KG1 (cell line): ENCODE measurements at regions not wholly inside any gene's neighbourhood (a gene's known extent, or its start where the extent isn't known, plus 50 kb on each side); places are given as distances from the start of the nearest gene placed in this dataset.
"Not testable (repeated sequence)": the region's sequence is repeated elsewhere in the genome, so short reads cannot be mapped to it uniquely, and the experiment has no call there.

ENCODE experiments used
- DNase-seq: peaks from one replicate; lab custom pipeline; 2025; lab: John Stamatoyannopoulos, UW

- no peak for DNase-seq
Observed at GRCh38 chr9:24652181-24652580, 106.5 kb upstream of the IZUMO3 start.

GRCh38 chr9:24628809-24629208 lies 83.1 kb upstream of the IZUMO3 start:
- not testable (repeated sequence) for DNase-seq

DNA sequence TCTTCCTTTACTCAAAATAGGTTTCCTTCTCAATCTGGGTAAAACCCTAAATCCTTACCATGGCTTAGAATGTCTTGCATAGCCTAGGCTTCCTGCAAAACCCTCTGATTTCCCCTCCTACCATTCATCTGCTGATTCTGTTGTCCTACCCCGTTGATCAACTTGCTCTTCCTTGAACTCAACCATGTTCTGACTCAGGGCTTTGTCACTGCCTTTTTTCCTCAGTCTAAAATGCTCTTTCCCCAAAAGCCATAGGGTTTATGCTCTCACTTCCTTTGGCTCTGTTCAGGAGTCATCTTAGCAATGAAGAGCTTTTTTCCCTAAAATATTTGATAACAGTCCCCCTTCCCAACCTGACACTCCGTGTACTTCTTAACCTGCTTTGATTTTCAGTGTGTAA lies 79.4 kb upstream of the IZUMO3 start:
- DNase-seq, result no peak

- DNase-seq, result no peak
Observed at GRCh38 chr9:24624481-24624880, 78.8 kb upstream of the IZUMO3 start.

DNA sequence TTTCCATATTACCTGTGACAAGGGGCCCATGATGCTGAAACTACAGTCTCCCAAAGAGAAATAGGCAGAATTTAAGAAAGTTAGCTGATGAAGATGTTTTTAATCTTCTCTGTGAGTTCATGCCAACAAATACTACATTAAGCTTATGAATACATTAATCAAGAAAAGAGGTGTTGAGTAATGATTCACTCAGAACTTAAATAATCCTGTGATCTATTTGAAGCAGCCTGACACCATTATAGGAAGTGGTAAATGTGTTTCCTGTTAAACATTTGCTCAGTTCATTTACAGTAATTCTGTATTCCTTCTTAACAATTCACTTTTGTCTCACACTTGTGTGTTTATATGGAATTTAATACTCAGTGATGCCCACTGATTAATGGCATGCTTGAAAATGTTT lies 75.0 kb upstream of the IZUMO3 start:
- peak; percentile 2 for DNase-seq

DNA sequence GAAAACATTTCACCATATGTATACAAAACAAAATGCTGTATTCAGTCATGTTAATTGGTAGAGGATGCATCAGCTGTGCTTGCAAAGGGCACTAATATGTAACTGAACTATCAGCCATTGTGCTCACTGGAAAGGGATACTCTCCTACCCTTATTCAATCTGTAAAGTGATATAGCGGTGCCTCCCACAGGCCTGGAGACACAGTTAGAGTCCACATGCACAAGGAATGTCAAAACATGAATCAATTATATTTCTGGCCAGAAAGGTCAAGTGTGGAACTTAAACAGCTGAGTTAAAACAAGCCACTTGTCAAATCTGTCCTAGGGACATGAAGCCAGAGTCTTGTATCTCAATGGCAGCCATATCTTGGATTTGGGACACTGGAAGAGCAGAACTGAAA lies 71.2 kb upstream of the IZUMO3 start:
- DNase-seq, result no peak

GRCh38 chr9:24614070-24614469 lies 68.4 kb upstream of the IZUMO3 start:
- DNase-seq, result no peak

GRCh38 chr9:24608599-24608998 lies 62.9 kb upstream of the IZUMO3 start:
- no peak for DNase-seq

GRCh38 chr9:24602693-24603352 lies 57.1 kb upstream of the IZUMO3 start:
- no peak for DNase-seq
